WTC11 (cell line): ENCODE measurements at regions not wholly inside any gene's neighbourhood (a gene's known extent, or its start where the extent isn't known, plus 50 kb on each side); places are given as distances from the start of the nearest gene placed in this dataset.

Experiments used
- ATAC-seq: fragments of 200-7000 bp; cut with Tn5 transposase; 2 replicates; pipeline ENCODE4 v1.10.0; 2021; ENCODE audit warnings: mild to moderate bottlenecking, moderate library complexity
- CTCF ChIA-PET: fragments of 300-600 bp; sonication (Branson Sonifier 250); formaldehyde crosslinking; loops from one replicate; lab custom pipeline; 2021; ENCODE audit warnings: antibody characterized with exemption; lab: Charles Lee
- POLR2A ChIA-PET: fragments of 350-600 bp; sonication (Branson Sonifier 250); formaldehyde crosslinking; loops from one replicate; lab custom pipeline; 2021; ENCODE audit warnings: antibody characterized with exemption; lab: Charles Lee
- DNase-seq: peaks from one replicate; pipeline ENCODE4 v3.0.0; 2021; ENCODE audit warnings: low spot score
- H3K27ac Mint-ChIP-seq: 2 replicates; pipeline ENCODE4 v1.8.0; 2021; ENCODE audit warnings: mixed read lengths
- H3K27me3 Mint-ChIP-seq: 2 replicates; pipeline ENCODE4 v1.8.0; 2021; ENCODE audit warnings: low read depth, mild to moderate bottlenecking, moderate library complexity, mixed read lengths
- H3K36me3 Mint-ChIP-seq: 2 replicates; pipeline ENCODE4 v1.8.0; 2021; ENCODE audit warnings: mixed read lengths
- H3K4me1 Mint-ChIP-seq: 2 replicates; pipeline ENCODE4 v1.8.0; 2022; ENCODE audit warnings: mixed read lengths
- H3K4me3 Mint-ChIP-seq: 2 replicates; pipeline ENCODE4 v1.8.0; 2021; ENCODE audit warnings: mild to moderate bottlenecking, moderate library complexity, mixed read lengths
- H3K9me3 Mint-ChIP-seq: 2 replicates; pipeline ENCODE4 v1.8.0; 2021; ENCODE audit warnings: mixed read lengths
- JAZF1 ChIP-seq: fragments of 250-450 bp; sonication (Bioruptor Pico); IDR thresholded peaks from 2 replicates; pipeline ENCODE4 v1.9.0; 2021; ENCODE audit warnings: moderate library complexity, mild to moderate bottlenecking, inconsistent platforms
- MXD4 ChIP-seq: fragments of 250-450 bp; sonication (Bioruptor Pico); IDR thresholded peaks from 2 replicates; pipeline ENCODE4 v1.8.0; 2021; ENCODE audit warnings: mild to moderate bottlenecking, moderate library complexity, borderline replicate concordance
- NFYB ChIP-seq: sonication (generic); formaldehyde crosslinking; conservative IDR thresholded peaks from 2 replicates; pipeline ENCODE4 v1.8.0; 2022; ENCODE audit warnings: low read depth, missing genetic modification reagents
- NR3C1 ChIP-seq: sonication (generic); formaldehyde crosslinking; conservative IDR thresholded peaks from 2 replicates; pipeline ENCODE4 v1.8.1; 2023; ENCODE audit warnings: low read depth, mild to moderate bottlenecking, missing genetic modification reagents
- PRRX2 ChIP-seq: fragments of 250-450 bp; sonication (Bioruptor Pico); IDR thresholded peaks from 2 replicates; pipeline ENCODE4 v1.8.0; 2021; ENCODE audit warnings: mild to moderate bottlenecking
- RORB ChIP-seq: fragments of 250-450 bp; sonication (Bioruptor Pico); IDR thresholded peaks from 2 replicates; pipeline ENCODE4 v1.9.0; 2021; ENCODE audit warnings: mild to moderate bottlenecking
- SOX15 ChIP-seq: fragments of 250-450 bp; sonication (Bioruptor Pico); IDR thresholded peaks from 2 replicates; pipeline ENCODE4 v1.9.0; 2021; ENCODE audit warnings: mild to moderate bottlenecking
- TEAD1 ChIP-seq: sonication (generic); formaldehyde crosslinking; IDR thresholded peaks from 2 replicates; pipeline ENCODE4 v1.8.0; 2022; ENCODE audit warnings: mild to moderate bottlenecking, missing genetic modification reagents
- TEAD4 ChIP-seq: sonication (generic); formaldehyde crosslinking; IDR thresholded peaks from 2 replicates; pipeline ENCODE4 v1.8.0; 2022; ENCODE audit warnings: mild to moderate bottlenecking, missing genetic modification reagents
- ZBTB21 ChIP-seq: sonication (generic); formaldehyde crosslinking; IDR thresholded peaks from 2 replicates; pipeline ENCODE4 v1.8.1; 2023; ENCODE audit warnings: mild to moderate bottlenecking, missing genetic modification reagents, borderline replicate concordance
- ZNF121 ChIP-seq: sonication (generic); formaldehyde crosslinking; IDR thresholded peaks from 2 replicates; pipeline ENCODE4 v1.8.0; 2023; ENCODE audit warnings: missing genetic modification reagents
- ZNF263 ChIP-seq: sonication (generic); formaldehyde crosslinking; IDR thresholded peaks from 2 replicates; pipeline ENCODE4 v1.8.1; 2022; ENCODE audit warnings: low read depth, mild to moderate bottlenecking, moderate library complexity, missing genetic modification reagents
- ZNF317 ChIP-seq: sonication (generic); formaldehyde crosslinking; IDR thresholded peaks from 2 replicates; pipeline ENCODE4 v1.8.1; 2023; ENCODE audit warnings: low read depth, mild to moderate bottlenecking, moderate library complexity, missing genetic modification reagents, borderline replicate concordance
- TF ChIP-seq, protein P1 (sequence below): sonication (generic); formaldehyde crosslinking; IDR thresholded peaks from 2 replicates; pipeline ENCODE4 v1.8.1; 2022; ENCODE audit warnings: low read depth, missing genetic modification reagents, borderline replicate concordance
- TF ChIP-seq, protein P2 (sequence below): fragments of 250-450 bp; sonication (Bioruptor Pico); IDR thresholded peaks from 2 replicates; pipeline ENCODE4 v1.9.0; 2021; ENCODE audit warnings: mild to moderate bottlenecking
- TF ChIP-seq, protein P3 (sequence below): sonication (generic); formaldehyde crosslinking; conservative IDR thresholded peaks from 2 replicates; pipeline ENCODE4 v1.8.1; 2023; ENCODE audit warnings: mild to moderate bottlenecking, low read depth, missing genetic modification reagents, moderate library complexity
- TF ChIP-seq, protein P4 (sequence below): fragments of 250-450 bp; sonication (Bioruptor Pico); IDR thresholded peaks from 2 replicates; pipeline ENCODE4 v1.9.0; 2021; ENCODE audit warnings: moderate library complexity, mild to moderate bottlenecking, inconsistent platforms, borderline replicate concordance
- TF ChIP-seq, protein P5 (sequence below): sonication (generic); formaldehyde crosslinking; IDR thresholded peaks from 2 replicates; pipeline ENCODE4 v1.8.1; 2022; ENCODE audit warnings: low read depth, mild to moderate bottlenecking, moderate library complexity, missing genetic modification reagents, borderline replicate concordance
- TF ChIP-seq, protein P6 (sequence below): sonication (generic); formaldehyde crosslinking; IDR thresholded peaks from 2 replicates; pipeline ENCODE4 v1.8.1; 2022; ENCODE audit warnings: missing genetic modification reagents, borderline replicate concordance
- TF ChIP-seq, protein P7 (sequence below): sonication (generic); formaldehyde crosslinking; IDR thresholded peaks from 2 replicates; pipeline ENCODE4 v1.8.0; 2022; ENCODE audit warnings: mild to moderate bottlenecking, missing genetic modification reagents

DNA sequence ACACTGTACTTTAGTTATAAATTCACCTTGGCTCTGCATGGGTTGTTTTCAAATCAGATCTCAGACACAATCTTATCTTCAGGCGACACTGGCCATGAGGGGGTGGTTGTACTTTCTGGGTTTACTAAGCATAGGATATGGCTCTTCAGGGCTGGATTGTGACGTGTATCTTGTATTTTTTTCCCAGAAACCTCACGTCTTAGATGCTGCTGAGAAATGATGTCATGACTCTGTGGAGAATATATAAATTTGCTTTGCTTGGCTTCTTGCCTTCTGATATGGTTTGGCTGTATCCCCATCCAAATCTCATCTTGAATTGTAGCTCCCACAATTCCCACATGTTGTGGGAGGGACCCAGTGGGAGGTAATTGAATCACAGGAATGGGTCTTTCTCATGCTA, 82.8 kb upstream of the VSTM5 start (continued):
- TF ChIP-seq, protein P1, sequence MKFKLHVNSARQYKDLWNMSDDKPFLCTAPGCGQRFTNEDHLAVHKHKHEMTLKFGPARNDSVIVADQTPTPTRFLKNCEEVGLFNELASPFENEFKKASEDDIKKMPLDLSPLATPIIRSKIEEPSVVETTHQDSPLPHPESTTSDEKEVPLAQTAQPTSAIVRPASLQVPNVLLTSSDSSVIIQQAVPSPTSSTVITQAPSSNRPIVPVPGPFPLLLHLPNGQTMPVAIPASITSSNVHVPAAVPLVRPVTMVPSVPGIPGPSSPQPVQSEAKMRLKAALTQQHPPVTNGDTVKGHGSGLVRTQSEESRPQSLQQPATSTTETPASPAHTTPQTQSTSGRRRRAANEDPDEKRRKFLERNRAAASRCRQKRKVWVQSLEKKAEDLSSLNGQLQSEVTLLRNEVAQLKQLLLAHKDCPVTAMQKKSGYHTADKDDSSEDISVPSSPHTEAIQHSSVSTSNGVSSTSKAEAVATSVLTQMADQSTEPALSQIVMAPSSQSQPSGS = no peak
- TF ChIP-seq TEAD4 = no peak
- TF ChIP-seq JAZF1 (CRISPR knock-in tag) = no peak
- TF ChIP-seq ZNF121 (CRISPR knock-in tag) = no peak
- TF ChIP-seq NR3C1 = no peak
- no peak for TF ChIP-seq ZNF317 (CRISPR knock-in tag)
- TF ChIP-seq, protein P2, sequence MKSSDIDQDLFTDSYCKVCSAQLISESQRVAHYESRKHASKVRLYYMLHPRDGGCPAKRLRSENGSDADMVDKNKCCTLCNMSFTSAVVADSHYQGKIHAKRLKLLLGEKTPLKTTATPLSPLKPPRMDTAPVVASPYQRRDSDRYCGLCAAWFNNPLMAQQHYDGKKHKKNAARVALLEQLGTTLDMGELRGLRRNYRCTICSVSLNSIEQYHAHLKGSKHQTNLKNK (CRISPR knock-in tag) = no peak
- TF ChIP-seq PRRX2 = no peak

DNA sequence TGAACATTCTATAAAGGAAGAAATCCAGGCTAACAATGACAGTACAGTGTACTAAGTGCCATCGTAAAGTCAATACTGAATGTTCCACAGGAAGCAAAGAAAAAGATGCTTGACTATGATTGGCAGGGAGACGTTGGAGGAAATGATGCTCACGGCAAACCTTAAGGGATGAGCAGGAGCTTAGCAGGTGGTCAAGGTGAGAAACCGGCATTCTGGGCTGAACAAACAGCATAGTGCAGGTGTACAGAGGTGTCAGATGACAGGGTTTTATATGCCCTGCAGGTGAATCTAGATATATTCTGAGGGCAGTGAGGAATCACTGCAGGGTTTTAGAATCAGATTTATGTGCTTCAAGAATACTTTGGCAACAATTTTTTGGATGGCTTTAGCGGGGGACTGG, 85.3 kb upstream of the HEPHL1 start:
- Mint-ChIP-seq H3K27ac (no peak overlapping the region), H3K27me3 (no peaks in the 10 kb centered on the region; the same call in 1 of the 2 replicates), H3K4me1 (no peaks in the 10 kb centered on the region), H3K36me3 (no peaks in the 10 kb centered on the region), H3K4me3 (no peak overlapping the region), H3K9me3 (peaks cover 4% of the 10 kb centered on the region; the same call in 1 of the 2 replicates)
- POLR2A ChIA-PET = no interaction called here
- CTCF ChIA-PET = interaction anchor here (0.9 to 1.1 kb wide), 2 partner anchors 14 to 40 kb away, joined by 3 read pairs; no protein-coding TSS in a partner anchor
- no peak for ATAC-seq
- DNase-seq = no peak
- TF ChIP-seq, protein P3, sequence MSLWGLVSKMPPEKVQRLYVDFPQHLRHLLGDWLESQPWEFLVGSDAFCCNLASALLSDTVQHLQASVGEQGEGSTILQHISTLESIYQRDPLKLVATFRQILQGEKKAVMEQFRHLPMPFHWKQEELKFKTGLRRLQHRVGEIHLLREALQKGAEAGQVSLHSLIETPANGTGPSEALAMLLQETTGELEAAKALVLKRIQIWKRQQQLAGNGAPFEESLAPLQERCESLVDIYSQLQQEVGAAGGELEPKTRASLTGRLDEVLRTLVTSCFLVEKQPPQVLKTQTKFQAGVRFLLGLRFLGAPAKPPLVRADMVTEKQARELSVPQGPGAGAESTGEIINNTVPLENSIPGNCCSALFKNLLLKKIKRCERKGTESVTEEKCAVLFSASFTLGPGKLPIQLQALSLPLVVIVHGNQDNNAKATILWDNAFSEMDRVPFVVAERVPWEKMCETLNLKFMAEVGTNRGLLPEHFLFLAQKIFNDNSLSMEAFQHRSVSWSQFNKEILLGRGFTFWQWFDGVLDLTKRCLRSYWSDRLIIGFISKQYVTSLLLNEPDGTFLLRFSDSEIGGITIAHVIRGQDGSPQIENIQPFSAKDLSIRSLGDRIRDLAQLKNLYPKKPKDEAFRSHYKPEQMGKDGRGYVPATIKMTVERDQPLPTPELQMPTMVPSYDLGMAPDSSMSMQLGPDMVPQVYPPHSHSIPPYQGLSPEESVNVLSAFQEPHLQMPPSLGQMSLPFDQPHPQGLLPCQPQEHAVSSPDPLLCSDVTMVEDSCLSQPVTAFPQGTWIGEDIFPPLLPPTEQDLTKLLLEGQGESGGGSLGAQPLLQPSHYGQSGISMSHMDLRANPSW (CRISPR knock-in tag) = no peak
- TF ChIP-seq, protein P4, sequence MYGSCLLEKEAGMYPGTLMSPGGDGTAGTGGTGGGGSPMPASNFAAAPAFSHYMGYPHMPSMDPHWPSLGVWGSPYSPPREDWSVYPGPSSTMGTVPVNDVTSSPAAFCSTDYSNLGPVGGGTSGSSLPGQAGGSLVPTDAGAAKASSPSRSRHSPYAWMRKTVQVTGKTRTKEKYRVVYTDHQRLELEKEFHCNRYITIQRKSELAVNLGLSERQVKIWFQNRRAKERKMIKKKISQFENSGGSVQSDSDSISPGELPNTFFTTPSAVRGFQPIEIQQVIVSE (CRISPR knock-in tag) = no peak
- TF ChIP-seq, protein P5, sequence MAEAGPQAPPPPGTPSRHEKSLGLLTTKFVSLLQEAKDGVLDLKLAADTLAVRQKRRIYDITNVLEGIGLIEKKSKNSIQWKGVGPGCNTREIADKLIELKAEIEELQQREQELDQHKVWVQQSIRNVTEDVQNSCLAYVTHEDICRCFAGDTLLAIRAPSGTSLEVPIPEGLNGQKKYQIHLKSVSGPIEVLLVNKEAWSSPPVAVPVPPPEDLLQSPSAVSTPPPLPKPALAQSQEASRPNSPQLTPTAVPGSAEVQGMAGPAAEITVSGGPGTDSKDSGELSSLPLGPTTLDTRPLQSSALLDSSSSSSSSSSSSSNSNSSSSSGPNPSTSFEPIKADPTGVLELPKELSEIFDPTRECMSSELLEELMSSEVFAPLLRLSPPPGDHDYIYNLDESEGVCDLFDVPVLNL (CRISPR knock-in tag) = no peak
- TF ChIP-seq, protein P6, sequence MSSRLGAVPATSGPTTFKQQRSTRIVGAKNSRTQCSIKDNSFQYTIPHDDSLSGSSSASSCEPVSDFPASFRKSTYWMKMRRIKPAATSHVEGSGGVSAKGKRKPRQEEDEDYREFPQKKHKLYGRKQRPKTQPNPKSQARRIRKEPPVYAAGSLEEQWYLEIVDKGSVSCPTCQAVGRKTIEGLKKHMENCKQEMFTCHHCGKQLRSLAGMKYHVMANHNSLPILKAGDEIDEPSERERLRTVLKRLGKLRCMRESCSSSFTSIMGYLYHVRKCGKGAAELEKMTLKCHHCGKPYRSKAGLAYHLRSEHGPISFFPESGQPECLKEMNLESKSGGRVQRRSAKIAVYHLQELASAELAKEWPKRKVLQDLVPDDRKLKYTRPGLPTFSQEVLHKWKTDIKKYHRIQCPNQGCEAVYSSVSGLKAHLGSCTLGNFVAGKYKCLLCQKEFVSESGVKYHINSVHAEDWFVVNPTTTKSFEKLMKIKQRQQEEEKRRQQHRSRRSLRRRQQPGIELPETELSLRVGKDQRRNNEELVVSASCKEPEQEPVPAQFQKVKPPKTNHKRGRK (CRISPR knock-in tag) = no peak
- TF ChIP-seq PRRX2 (no peak), NFYB (CRISPR knock-in tag) (no peak), ZBTB21 (CRISPR knock-in tag) (no peak), SOX15 (CRISPR knock-in tag) (no peak), MXD4 (CRISPR knock-in tag) (no peak), RORB (CRISPR knock-in tag) (no peak), ZNF263 (CRISPR knock-in tag) (no peak), TEAD1 (CRISPR knock-in tag) (no peak), NR3C1 (no peak)
- TF ChIP-seq, protein P7, sequence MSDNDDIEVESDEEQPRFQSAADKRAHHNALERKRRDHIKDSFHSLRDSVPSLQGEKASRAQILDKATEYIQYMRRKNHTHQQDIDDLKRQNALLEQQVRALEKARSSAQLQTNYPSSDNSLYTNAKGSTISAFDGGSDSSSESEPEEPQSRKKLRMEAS (CRISPR knock-in tag) = no peak
